Globus pallidus (tissue), 1 donor: ENCODE measurements at regions not wholly inside any gene's neighbourhood (a gene's known extent, or its start where the extent isn't known, plus 50 kb on each side); places are given as distances from the start of the nearest gene placed in this dataset.

Source experiments
- DNase-seq: peaks from one replicate; pipeline ENCODE4 v3.0.0-alpha.2; 2015; ENCODE audit warnings: low spot score

GRCh38 chr14:65356327-65356836, 56.1 kb upstream of the FUT8 start:
- no peak for DNase-seq

- DNase-seq, result no peak
Observed at GRCh38 chr14:65357113-65357512, 55.4 kb upstream of the FUT8 start.

GRCh38 chr14:65357689-65358088, 54.8 kb upstream of the FUT8 start:
- DNase-seq, result no peak

GRCh38 chr14:65359503-65359902, 53.0 kb upstream of the FUT8 start:
- no peak for DNase-seq

GRCh38 chr14:65360144-65360784, 52.3 kb upstream of the FUT8 start:
- DNase-seq, result no peak

- peak; percentile 86 for DNase-seq
Observed at GRCh38 chr14:65361920-65362319, 50.6 kb upstream of the FUT8 start.
